GM19324 (cell line): ENCODE measurements at regions not wholly inside any gene's neighbourhood (a gene's known extent, or its start where the extent isn't known, plus 50 kb on each side); places are given as distances from the start of the nearest gene placed in this dataset.

Source experiments
- ATAC-seq: cut with Tn5 transposase; IDR thresholded peaks from one replicate; pipeline ENCODE4 v1.9.1; 2021; ENCODE audit warnings: mild to moderate bottlenecking, moderate library complexity; ENCODE audit not compliant: unreplicated experiment, low FRiP score

DNA sequence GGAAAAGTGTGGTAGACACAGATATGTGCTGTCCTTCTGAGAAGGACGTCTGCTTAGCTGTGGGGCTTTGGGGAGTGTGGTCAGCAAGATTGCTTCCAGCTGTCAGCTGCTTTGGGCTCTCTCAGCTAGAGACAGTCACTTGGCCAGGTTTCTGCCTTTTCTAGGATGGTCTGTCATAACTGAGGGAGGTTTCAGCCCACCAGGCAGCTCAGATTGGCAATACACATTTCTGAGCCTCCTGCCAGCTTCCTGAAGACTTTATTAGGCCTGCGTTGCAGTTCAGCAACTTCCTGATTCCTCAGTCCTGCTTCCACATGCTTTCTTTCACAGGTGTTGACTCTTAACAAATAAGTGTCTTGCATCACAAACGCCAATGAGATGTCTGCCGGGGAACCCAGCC lies 286.5 kb downstream of the SQOR start:
- ATAC-seq, result no peak

DNA sequence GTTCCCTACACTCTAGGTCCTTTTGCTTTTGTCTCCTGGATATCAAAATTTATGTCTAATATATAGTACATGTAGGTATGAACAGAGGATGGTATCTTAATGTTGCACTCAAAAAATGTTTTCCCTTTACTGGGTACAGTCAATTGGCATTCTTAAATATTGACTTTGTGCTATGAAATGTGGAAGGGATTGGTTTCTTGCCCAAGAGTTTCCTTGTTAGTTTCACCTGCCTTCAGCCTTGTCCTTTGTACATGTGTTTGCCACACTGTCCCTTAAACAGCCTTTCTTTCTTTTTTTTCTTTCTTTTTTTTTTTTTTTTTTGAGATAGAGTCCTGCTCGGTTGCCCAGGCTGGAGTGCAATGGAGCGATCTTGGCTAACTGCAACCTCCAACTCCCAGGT lies 287.1 kb downstream of the SQOR start:
- ATAC-seq, result no peak

DNA sequence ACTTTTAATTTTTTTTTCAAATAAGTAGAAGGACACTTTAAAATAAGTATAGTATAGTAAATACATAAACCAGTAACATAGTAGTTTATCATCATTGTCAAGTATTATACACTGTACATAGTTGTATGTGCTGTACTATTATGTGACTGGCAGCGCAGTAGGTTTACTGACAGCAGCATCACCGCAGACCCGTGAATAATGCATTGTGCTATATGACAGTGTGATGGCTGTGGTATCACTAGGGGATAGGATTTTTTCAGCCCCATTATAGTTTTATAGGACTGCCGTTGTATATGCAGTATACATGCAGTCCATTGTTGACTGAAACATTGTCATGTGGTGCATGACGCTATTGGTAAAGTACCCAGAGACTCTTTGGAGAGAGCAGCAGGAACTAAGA lies 306.5 kb downstream of the SQOR start:
- no peak for ATAC-seq

DNA sequence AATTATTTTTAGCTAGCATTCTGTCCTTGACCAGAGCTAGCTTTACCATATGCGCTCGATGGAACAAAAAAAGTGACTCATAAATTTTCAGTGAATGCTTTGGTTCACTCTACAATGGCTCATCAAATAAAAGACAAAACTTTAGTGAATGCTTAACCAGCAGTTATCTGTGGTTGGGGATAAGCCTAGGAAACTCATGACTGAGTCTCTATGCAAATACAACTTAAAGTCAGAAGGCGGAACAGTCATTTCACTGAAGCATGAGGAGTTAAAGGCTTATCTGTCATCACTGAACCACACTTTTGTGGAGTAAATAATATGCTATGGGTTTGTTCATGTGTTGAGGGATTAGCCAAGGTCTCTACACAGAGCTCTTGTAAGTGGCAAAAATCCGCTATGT lies 308.4 kb downstream of the SQOR start:
- ATAC-seq, result peak; percentile 77

DNA sequence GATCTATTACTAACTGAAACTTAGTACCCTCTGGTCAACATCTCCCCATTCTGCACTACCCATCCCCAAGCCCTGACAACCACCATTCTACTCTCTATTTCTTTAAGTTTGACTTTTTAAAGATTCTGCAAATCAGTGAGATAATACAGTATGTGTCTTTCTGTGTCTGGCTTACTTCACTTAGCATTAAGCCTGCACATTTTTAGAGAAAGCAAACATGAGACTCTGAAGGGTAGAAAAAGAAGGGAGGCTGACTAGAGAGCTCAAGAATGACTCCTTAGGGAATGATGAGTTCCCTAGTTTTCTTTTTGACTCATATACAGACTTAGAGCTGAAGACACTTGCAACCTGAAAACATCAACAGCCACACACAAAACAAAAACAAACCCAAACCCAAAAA lies 311.3 kb downstream of the SQOR start:
- ATAC-seq, result no peak

DNA sequence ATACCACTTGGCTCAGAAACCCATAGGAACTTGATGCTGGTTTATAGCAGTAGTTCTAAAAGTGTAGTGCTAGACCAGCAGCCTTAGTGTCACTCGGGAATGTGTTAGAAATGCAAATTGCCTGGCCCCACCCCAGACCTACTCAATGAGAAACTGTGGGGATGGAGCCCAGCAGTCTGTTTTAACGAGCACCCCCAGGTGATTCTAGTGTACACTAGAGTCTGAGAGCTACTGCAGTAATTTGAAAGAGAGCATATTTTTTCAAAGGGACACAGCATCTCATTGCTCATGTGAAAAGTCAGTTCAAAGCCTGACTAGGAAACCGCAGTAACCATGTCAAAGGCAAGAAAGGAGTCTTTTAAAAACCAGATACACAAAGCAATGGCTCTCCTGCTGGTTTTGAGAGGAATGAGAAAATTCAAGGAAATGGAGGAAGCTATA lies 313.4 kb downstream of the SQOR start:
- no peak for ATAC-seq

DNA sequence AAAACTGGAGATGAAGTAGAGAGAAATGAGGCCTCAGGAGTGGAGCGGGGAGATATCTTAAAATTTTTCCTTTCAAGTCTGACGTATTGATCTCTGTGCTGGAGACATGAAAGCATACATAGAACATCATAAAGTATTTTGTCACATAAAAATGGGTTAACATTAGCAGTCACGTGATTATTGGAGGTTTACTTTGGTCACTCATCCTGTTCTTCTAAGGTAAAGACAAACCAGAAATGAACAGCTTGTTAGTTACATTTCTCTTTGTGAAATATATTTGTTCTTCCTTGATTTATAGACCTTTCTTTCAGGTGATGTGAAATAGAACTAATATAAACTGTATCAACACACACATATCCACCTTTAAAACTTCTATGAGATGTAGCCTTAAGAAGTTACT lies 324.1 kb downstream of the SQOR start:
- no peak for ATAC-seq

DNA sequence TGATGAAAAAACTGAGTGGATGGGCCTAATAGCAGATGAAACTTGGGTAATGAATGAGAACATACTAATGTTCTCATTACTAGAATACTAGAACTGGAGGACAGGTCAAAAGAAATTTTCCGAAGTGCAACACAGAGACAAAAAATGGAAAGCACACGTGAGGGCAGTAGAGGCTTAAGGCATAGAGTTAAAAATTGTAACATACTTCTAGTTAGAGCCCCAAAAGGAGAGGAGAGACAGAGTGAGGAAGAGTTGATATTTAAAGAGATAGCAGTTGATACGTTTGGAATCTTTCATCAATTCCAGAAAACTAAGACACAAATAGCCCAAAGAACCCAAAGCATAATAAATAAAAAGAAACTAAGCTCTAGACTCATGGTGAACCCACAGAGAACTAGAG lies 327.9 kb downstream of the SQOR start:
- ATAC-seq, result no peak

DNA sequence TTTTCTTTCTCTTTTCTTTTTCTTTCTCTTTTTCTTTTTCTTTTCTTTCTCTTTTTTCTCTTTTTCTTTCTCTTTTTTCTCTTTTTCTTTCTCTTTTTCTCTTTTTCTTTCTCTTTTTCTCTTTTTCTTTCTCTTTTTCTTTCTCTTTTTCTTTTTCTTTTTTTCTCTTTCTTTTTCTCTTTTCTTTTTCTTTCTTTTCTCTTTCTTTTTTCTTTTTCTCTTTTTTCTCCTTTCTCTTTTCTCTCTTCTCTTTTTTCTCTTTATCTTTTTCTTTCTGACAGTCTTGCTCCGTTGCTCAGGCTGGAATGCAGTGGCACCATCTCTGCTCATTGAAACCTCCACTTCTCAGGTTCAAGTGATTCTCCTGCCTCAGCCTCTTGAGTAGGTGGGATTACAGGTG lies 335.7 kb downstream of the SQOR start:
- no peak for ATAC-seq

DNA sequence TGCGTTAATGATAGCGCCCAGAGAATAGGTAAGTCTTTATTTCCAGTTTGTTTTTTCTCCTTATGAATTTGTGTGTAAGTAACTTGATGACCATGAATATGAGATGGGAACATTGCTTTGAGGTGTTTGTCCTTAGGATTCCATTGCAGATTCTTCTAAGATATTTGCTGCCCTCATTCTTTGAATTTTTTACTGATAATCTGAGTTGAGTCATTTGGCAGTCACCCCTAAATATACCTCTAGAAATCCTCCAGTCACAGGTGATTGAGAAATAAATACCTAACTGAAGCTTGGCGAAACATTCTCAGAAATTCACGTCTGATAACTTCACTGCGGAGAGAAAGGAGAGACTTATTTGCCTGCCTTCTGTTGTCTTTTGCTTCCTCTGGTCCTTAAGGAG lies 345.5 kb downstream of the SQOR start:
- ATAC-seq, result no peak

DNA sequence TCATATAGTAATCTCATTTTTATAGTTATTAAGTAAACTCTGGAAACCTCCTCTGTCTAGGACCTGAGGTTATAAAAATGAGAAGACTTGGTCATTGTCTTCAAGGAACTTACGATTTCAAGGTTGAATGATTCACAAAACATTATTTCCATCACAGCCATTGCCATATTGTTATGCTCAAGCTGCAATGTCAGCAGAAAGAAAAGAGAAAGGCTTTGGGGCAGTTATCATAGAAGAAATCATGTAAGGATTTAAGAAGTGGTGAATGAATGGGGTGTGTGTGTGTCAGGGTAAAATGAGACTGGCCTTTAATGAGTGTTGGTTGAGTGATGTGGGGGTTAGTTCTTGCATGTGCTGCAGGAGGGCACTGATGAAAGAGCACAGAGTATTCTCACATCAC lies 346.8 kb downstream of the SQOR start:
- no peak for ATAC-seq

DNA sequence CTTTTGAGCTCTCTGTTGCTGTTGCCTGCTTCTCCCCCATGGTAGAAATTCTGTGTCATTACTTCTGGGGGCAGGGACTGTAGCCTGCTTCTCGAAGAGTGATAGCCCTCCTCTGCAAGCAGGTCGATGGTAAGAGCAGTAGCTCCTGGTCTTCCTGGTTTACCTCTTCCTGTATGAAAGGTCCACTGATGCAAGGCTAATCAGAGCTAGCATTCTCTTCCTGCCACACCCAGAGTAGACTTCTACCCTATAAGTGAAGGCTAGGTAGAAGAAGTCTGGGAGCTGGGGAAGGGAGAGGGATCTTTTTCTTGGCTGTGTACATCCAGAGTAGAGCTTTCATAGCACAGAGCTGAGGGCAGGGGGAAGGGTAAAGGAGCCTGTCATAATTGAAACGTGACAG lies 357.0 kb downstream of the SQOR start:
- ATAC-seq, result no peak

DNA sequence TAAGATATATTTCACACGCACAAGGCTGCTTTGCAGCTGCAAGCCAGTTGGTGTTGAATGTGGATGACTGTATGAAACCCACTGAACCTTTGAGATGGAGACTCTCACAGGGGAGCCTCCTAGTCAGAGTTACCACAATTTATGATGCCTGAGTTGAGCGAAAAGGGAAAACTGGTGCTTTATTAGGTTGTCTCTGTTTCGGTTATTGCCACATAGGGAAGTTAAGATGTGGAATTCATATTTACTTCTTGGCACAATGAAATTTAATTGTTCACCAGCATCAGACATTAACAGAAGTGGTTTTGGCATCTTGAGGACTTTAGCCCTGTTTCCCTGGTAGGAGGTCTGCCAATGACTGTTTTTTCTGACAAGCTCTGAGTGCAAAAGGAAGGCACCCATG lies 358.2 kb downstream of the SQOR start:
- ATAC-seq, result no peak

DNA sequence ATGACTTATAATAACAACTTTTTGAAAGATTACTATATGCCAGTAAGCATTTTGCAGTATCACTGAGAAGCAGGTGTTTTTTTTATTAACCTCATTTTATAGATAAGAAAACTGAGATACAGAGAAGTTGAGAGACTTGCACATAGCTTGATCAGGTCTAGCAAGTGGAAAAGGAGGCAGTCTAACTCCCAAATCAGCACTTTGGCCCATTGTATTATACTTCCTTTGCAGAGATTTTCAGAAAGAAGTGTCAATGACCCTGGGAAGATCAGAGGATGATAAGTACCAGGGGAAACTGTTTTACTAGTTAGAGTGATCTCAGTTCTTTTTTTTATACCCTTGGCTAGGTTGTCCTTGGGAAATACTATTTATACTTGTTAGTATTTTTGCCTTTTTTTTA lies 358.7 kb downstream of the SQOR start:
- no peak for ATAC-seq

DNA sequence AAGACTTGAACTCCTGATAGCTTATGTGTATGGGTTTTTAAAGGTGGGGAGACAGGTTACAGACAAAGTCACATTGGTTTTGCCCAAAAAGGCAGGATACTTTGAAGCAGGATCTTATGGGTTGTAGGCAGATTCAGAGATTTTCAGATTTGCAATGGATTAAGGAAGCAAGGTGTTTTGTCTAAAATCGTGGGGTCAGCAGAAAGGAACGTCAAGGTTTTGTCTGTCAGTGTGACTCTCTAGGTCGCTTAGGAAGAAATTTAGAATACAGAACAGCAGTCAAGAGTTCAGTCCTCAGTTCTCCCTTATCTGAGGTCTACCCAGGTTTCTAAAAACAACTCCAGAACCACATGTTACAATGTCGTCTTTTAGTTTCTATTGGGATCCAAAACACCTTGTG lies 361.0 kb downstream of the SQOR start:
- ATAC-seq, result no peak

DNA sequence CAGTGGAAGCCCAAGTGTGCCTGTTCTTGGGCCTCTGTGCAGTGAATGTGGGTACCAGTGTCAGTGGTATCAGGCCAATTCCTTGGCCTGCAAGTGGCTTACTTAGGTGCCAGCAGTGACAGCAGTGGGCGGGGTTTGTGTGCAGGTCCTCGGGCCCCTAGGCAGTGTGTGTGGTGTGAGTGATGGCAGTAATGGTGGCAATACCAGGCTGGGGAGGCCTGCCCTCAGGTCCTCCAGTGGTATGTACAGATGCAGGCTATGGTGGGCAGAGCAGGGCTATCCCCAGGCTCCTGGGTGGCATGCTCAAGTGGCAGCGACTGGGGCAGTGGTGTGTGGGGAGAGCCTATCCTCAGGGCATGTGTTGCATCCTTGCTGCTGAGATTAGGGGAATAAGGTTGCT lies 379.7 kb downstream of the SQOR start:
- ATAC-seq, result no peak

DNA sequence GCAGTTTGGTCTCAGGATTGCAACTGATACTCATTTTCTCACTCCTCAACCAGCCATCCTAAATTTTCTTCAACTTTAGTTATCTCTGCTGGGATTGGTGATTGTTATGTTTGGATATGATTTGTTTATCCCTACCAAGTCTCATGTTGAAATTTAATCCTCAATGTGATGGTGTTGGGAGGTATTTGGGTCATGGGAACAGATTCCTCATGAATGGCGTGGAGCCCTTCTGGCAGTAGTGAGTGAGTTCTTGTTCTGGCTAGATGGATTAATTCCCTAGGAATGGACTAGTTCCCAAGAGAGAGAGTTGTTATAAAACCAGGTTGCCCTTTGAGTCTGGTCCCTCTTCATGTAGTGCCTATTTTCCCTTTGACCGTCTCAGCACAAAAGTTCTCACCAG lies 399.9 kb downstream of the SQOR start:
- ATAC-seq, result no peak

DNA sequence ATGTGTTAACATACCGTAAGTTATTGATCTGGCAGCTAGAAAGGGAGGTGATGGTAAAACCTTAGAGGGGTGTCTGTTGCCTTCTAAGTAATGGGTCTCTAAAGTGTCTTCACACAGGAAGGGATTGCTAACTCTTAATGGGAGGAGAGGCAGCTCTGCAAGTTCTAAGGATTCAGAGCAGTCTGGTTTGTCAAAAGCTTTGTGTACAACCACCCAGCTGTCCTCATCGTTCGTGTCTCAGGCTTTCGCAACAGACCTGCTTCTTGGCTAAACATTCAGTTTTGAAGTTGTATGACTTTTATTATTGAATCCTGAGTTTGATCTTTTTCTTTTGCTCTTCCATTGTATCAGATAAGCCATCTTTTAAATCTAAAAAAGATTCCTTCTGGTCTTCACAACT lies 404.9 kb downstream of the SQOR start:
- no peak for ATAC-seq

DNA sequence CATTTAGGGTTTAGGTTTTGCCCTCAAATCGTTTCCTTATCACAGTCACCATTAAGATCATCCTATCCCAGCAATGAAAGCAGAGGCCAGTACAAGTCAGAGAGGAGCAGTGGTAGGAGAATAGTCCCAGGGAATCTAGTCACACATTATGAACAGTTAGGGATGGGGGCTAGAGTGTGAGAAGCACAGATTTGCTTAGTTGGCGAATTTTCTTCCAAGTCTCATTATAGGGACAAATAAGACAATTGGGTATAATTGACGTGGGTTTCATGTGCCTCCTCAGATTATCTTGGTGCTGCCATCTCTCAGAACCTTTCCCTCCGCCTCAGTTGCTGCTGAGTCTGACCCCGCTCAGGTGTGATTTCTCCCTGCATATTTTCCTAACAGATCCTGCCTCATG lies 407.1 kb downstream of the SQOR start:
- no peak for ATAC-seq

DNA sequence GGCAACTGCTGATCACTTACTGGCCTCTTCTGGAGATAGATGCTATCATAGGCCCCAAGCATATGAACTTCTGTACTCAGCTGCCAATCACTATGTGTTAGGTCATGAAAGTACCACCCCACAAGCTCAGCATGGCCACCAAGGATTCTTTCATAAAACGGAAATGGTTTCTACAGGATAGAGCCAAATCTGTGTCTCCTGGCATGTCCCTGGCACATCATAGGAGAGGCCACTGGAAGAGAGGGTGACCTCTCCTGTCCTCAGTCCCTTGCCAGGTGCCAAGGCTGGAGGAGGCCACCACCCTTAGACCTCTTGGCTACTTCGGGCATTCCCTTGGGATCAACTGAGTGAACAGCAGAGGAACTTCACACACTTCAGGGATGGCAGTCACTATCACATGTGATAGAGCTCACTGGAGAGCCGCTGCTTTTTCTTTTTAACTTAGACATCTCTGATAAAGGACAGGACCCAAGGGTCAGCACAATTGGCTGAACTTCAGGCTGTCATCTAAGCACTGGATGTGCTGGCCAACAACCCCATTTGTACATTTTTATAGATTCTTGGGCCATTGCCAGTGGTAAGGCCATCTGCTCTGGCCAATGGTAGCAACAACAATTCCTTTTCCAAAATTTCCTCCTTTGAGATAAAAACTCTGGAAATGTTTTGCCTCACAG lies 425.2 kb downstream of the SQOR start:
- no peak for ATAC-seq

DNA sequence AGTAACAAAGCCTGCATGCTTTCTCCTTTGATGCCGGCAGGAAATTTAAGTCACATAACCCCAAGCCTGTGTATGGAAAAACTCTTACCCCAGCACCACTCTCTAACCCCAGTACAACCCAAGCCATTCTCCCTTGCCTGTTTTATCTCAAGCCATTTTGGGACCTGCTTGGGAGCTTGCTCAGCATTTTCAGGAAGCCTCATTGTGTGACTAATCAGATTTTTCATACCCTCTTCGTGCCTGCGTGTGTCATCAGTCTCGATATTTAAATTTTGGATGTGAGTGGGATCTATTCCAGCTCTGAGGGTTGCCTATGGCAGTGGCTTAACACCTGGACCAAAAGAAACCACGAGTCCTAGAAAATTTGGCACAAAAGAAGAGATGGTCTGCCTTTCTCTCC lies 426.2 kb downstream of the SQOR start:
- ATAC-seq, result no peak

DNA sequence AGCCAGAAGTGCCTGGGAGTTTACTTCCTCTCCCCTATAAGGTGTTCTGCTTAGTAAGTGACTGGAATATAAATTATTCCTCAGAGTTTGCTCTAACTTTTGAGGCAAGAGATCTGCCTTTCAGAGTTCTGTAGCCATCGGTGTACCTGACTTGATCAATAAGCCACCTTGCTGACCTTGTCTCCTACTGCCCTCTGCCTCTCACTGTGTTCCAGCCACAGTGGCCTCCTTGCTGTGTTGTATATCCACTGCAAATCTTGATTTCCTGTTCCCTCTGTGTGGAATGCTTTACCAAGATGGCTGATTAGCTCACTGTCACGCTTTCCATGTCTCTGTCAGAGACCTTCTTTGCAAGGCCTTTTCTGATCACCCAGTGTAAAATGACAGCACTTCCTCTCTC lies 442.4 kb downstream of the SQOR start:
- no peak for ATAC-seq

DNA sequence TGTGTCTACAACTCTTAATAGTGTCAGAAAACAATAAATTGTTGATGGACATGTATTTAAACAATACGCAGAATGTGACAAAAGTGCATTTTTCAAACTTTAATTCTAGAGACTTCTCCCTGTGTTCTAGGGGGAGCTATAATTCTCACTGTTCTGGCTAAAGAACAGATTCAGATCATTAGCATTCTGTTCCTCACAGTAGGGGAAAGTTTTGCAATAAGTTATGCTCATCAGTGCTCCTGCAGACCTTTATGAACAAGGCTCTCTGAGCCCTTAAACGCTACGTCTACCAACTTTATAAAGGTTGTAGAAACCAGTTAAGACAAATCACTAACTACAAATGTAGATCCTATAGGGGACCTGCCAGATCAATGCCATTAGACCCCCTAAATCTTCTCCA lies 444.2 kb downstream of the SQOR start:
- ATAC-seq, result no peak
